ENCODE measurements at regions not wholly inside any gene's neighbourhood (a gene's known extent, or its start where the extent isn't known, plus 50 kb on each side); places are given as distances from the start of the nearest gene placed in this dataset.

GRCh38 chr18:78228974-78229373 lies 750.6 kb upstream of the SALL3 start:
- intact Hi-C loops (cut with DNase I; ENCODE audit: low total_unique reads) = no loop called here
- H3K36me3 ChIP-seq = no peaks in the 10 kb centered on the region
- H3K4me1 ChIP-seq = no peaks in the 10 kb centered on the region
- no peak overlapping the region for H3K4me3 ChIP-seq
- no peaks in the 10 kb centered on the region for H3K9me3 ChIP-seq
- DNase-seq (ENCODE audit: low spot score in 2 of 2) = no peak
- H3K27ac ChIP-seq = no peak overlapping the region
- TF ChIP-seq POLR2AphosphoS5 (IDR thresholded peaks at IDR 0.05) (no peak), CTCF (IDR thresholded peaks at IDR 0.05) (no peak), POLR2A (IDR thresholded peaks at IDR 0.05) (no peak)
- peaks cover 0 to 32% of the 10 kb centered on the region in 2 donors for H3K27me3 ChIP-seq

- no peak overlapping the region for H3K4me3 ChIP-seq
- H3K27ac ChIP-seq = no peak overlapping the region
- no peak for DNase-seq (ENCODE audit: low spot score in 2 of 2)
- peaks cover 0 to 32% of the 10 kb centered on the region in 2 donors for H3K27me3 ChIP-seq
- H3K4me1 ChIP-seq = no peaks in the 10 kb centered on the region
- intact Hi-C loops (cut with DNase I; ENCODE audit: low total_unique reads) = no loop called here
- no peaks in the 10 kb centered on the region for H3K36me3 ChIP-seq
- H3K9me3 ChIP-seq = no peaks in the 10 kb centered on the region
- TF ChIP-seq CTCF (IDR thresholded peaks at IDR 0.05) (no peak), POLR2AphosphoS5 (IDR thresholded peaks at IDR 0.05) (no peak), POLR2A (IDR thresholded peaks at IDR 0.05) (no peak)
Measured at GRCh38 chr18:78230911-78231310, 748.7 kb upstream of the SALL3 start.

GRCh38 chr18:78232196-78232595 lies 747.4 kb upstream of the SALL3 start:
- H3K4me1 ChIP-seq = no peaks in the 10 kb centered on the region
- H3K27me3 ChIP-seq = peaks cover 0 to 26% of the 10 kb centered on the region in 2 donors
- no peak overlapping the region for H3K4me3 ChIP-seq
- H3K27ac ChIP-seq = no peak overlapping the region
- no peak for TF ChIP-seq POLR2A (IDR thresholded peaks at IDR 0.05)
- TF ChIP-seq POLR2AphosphoS5 (IDR thresholded peaks at IDR 0.05) = no peak
- no peak for TF ChIP-seq CTCF (IDR thresholded peaks at IDR 0.05)
- intact Hi-C loops (cut with DNase I; ENCODE audit: low total_unique reads) = no loop called here
- H3K9me3 ChIP-seq = no peaks in the 10 kb centered on the region
- no peak for DNase-seq (ENCODE audit: low spot score in 2 of 2)
- no peaks in the 10 kb centered on the region for H3K36me3 ChIP-seq

- H3K9me3 ChIP-seq = no peaks in the 10 kb centered on the region
- intact Hi-C loops (cut with DNase I; ENCODE audit: low total_unique reads) = no loop called here
- peaks cover 0 to 5% of the 10 kb centered on the region in 2 donors for H3K4me1 ChIP-seq
- H3K27me3 ChIP-seq = peaks cover 0 to 2% of the 10 kb centered on the region in 2 donors
- H3K27ac ChIP-seq = no peak overlapping the region
- H3K4me3 ChIP-seq = no peak overlapping the region
- no peak for DNase-seq (ENCODE audit: low spot score in 2 of 2)
- TF ChIP-seq POLR2A (IDR thresholded peaks at IDR 0.05) (no peak), POLR2AphosphoS5 (IDR thresholded peaks at IDR 0.05) (no peak), CTCF (IDR thresholded peaks at IDR 0.05) (no peak)
- H3K36me3 ChIP-seq = no peaks in the 10 kb centered on the region
Measured at GRCh38 chr18:78237864-78238263, 741.8 kb upstream of the SALL3 start.

- no peaks in the 10 kb centered on the region for H3K9me3 ChIP-seq
- H3K4me3 ChIP-seq = no peak overlapping the region
- no peaks in the 10 kb centered on the region for H3K36me3 ChIP-seq
- no peak overlapping the region for H3K27ac ChIP-seq
- H3K27me3 ChIP-seq = no peaks in the 10 kb centered on the region
- TF ChIP-seq POLR2AphosphoS5 (IDR thresholded peaks at IDR 0.05) = no peak
- TF ChIP-seq CTCF (IDR thresholded peaks at IDR 0.05) = no peak
- TF ChIP-seq POLR2A (IDR thresholded peaks at IDR 0.05) = no peak
- peaks cover 0 to 5% of the 10 kb centered on the region in 2 donors for H3K4me1 ChIP-seq
- intact Hi-C loops (cut with DNase I; ENCODE audit: low total_unique reads) = no loop called here
- no peak for DNase-seq (ENCODE audit: low spot score in 2 of 2)
Measured at GRCh38 chr18:78238404-78239089, 741.1 kb upstream of the SALL3 start.
